ENCODE measurements at regions not wholly inside any gene's neighbourhood (a gene's known extent, or its start where the extent isn't known, plus 50 kb on each side); places are given as distances from the start of the nearest gene placed in this dataset.
"Not testable (repeated sequence)": the region's sequence is repeated elsewhere in the genome, so short reads cannot be mapped to it uniquely, and the experiment has no call there.

GRCh38 chr16:16530744-16531143 is 151.8 kb downstream of the NPIPA7 start:
- H3K27me3 Mint-ChIP-seq; intact Hi-C loops (cut with micrococcal nuclease); H3K27ac Mint-ChIP-seq; H3K36me3 Mint-ChIP-seq (ENCODE audit: low read depth); H3K4me3 Mint-ChIP-seq; H3K9me3 Mint-ChIP-seq; H3K4me1 Mint-ChIP-seq (ENCODE audit: low read depth): not testable (repeated sequence)

- H3K27me3 Mint-ChIP-seq; H3K36me3 Mint-ChIP-seq (ENCODE audit: low read depth); H3K4me1 Mint-ChIP-seq (ENCODE audit: low read depth); intact Hi-C loops (cut with micrococcal nuclease); H3K9me3 Mint-ChIP-seq; H3K27ac Mint-ChIP-seq; H3K4me3 Mint-ChIP-seq: not testable (repeated sequence)
Measured at GRCh38 chr16:16535565-16535964, 156.6 kb downstream of the NPIPA7 start.

GRCh38 chr16:16536151-16536550 is 157.2 kb downstream of the NPIPA7 start:
- H3K9me3 Mint-ChIP-seq; H3K36me3 Mint-ChIP-seq (ENCODE audit: low read depth); intact Hi-C loops (cut with micrococcal nuclease); H3K4me1 Mint-ChIP-seq (ENCODE audit: low read depth); H3K4me3 Mint-ChIP-seq; H3K27me3 Mint-ChIP-seq; H3K27ac Mint-ChIP-seq: not testable (repeated sequence)

GRCh38 chr16:16549710-16550109 is 170.8 kb downstream of the NPIPA7 start:
- intact Hi-C loops (cut with micrococcal nuclease); H3K36me3 Mint-ChIP-seq (ENCODE audit: low read depth); H3K4me1 Mint-ChIP-seq (ENCODE audit: low read depth); H3K27ac Mint-ChIP-seq; H3K4me3 Mint-ChIP-seq; H3K27me3 Mint-ChIP-seq: not testable (repeated sequence)
- peaks cover 18% of the 10 kb centered on the region for H3K9me3 Mint-ChIP-seq

- intact Hi-C loops (cut with micrococcal nuclease); H3K27me3 Mint-ChIP-seq; H3K36me3 Mint-ChIP-seq (ENCODE audit: low read depth); H3K4me3 Mint-ChIP-seq; H3K4me1 Mint-ChIP-seq (ENCODE audit: low read depth); H3K27ac Mint-ChIP-seq: not testable (repeated sequence)
- H3K9me3 Mint-ChIP-seq = peaks cover 18% of the 10 kb centered on the region
Measured at GRCh38 chr16:16550824-16551223, 171.9 kb downstream of the NPIPA7 start.

GRCh38 chr16:16552819-16553340 is 173.9 kb downstream of the NPIPA7 start:
- H3K9me3 Mint-ChIP-seq; H3K4me1 Mint-ChIP-seq (ENCODE audit: low read depth); H3K4me3 Mint-ChIP-seq; H3K27ac Mint-ChIP-seq; intact Hi-C loops (cut with micrococcal nuclease); H3K36me3 Mint-ChIP-seq (ENCODE audit: low read depth); H3K27me3 Mint-ChIP-seq: not testable (repeated sequence)

- H3K27me3 Mint-ChIP-seq; intact Hi-C loops (cut with micrococcal nuclease); H3K9me3 Mint-ChIP-seq; H3K36me3 Mint-ChIP-seq (ENCODE audit: low read depth); H3K4me3 Mint-ChIP-seq; H3K4me1 Mint-ChIP-seq (ENCODE audit: low read depth); H3K27ac Mint-ChIP-seq: not testable (repeated sequence)
Measured at GRCh38 chr16:16559179-16559740, 180.3 kb downstream of the NPIPA7 start.

GRCh38 chr16:16561532-16561931 is 182.6 kb downstream of the NPIPA7 start:
- H3K27me3 Mint-ChIP-seq; H3K27ac Mint-ChIP-seq; H3K36me3 Mint-ChIP-seq (ENCODE audit: low read depth); H3K4me1 Mint-ChIP-seq (ENCODE audit: low read depth); H3K4me3 Mint-ChIP-seq; H3K9me3 Mint-ChIP-seq; intact Hi-C loops (cut with micrococcal nuclease): not testable (repeated sequence)

GRCh38 chr16:16563962-16564361 is 185.0 kb downstream of the NPIPA7 start:
- intact Hi-C loops (cut with micrococcal nuclease); H3K9me3 Mint-ChIP-seq; H3K4me3 Mint-ChIP-seq; H3K36me3 Mint-ChIP-seq (ENCODE audit: low read depth); H3K27ac Mint-ChIP-seq; H3K27me3 Mint-ChIP-seq; H3K4me1 Mint-ChIP-seq (ENCODE audit: low read depth): not testable (repeated sequence)

GRCh38 chr16:16565326-16565725 is 186.4 kb downstream of the NPIPA7 start:
- H3K4me1 Mint-ChIP-seq (ENCODE audit: low read depth); H3K36me3 Mint-ChIP-seq (ENCODE audit: low read depth); H3K9me3 Mint-ChIP-seq; H3K27me3 Mint-ChIP-seq; H3K4me3 Mint-ChIP-seq; H3K27ac Mint-ChIP-seq; intact Hi-C loops (cut with micrococcal nuclease): not testable (repeated sequence)

GRCh38 chr16:16570055-16570454 is 191.1 kb downstream of the NPIPA7 start:
- H3K27me3 Mint-ChIP-seq; H3K4me3 Mint-ChIP-seq; H3K4me1 Mint-ChIP-seq (ENCODE audit: low read depth); H3K27ac Mint-ChIP-seq; H3K9me3 Mint-ChIP-seq; H3K36me3 Mint-ChIP-seq (ENCODE audit: low read depth); intact Hi-C loops (cut with micrococcal nuclease): not testable (repeated sequence)

GRCh38 chr16:16570874-16571273 is 191.9 kb downstream of the NPIPA7 start:
- H3K4me3 Mint-ChIP-seq; H3K36me3 Mint-ChIP-seq (ENCODE audit: low read depth); H3K27ac Mint-ChIP-seq; intact Hi-C loops (cut with micrococcal nuclease); H3K27me3 Mint-ChIP-seq; H3K9me3 Mint-ChIP-seq; H3K4me1 Mint-ChIP-seq (ENCODE audit: low read depth): not testable (repeated sequence)

GRCh38 chr16:16572130-16572774 is 193.3 kb downstream of the NPIPA7 start:
- H3K4me3 Mint-ChIP-seq; H3K27me3 Mint-ChIP-seq; H3K27ac Mint-ChIP-seq; H3K9me3 Mint-ChIP-seq; H3K4me1 Mint-ChIP-seq (ENCODE audit: low read depth); intact Hi-C loops (cut with micrococcal nuclease); H3K36me3 Mint-ChIP-seq (ENCODE audit: low read depth): not testable (repeated sequence)

- H3K9me3 Mint-ChIP-seq; H3K27me3 Mint-ChIP-seq; H3K4me1 Mint-ChIP-seq (ENCODE audit: low read depth); H3K4me3 Mint-ChIP-seq; intact Hi-C loops (cut with micrococcal nuclease); H3K27ac Mint-ChIP-seq; H3K36me3 Mint-ChIP-seq (ENCODE audit: low read depth): not testable (repeated sequence)
Measured at GRCh38 chr16:16577062-16577461, 198.1 kb downstream of the NPIPA7 start.

- H3K4me3 Mint-ChIP-seq = no peak overlapping the region
- H3K27ac Mint-ChIP-seq = no peak overlapping the region
- intact Hi-C loops (cut with micrococcal nuclease) = no loop called here
- H3K27me3 Mint-ChIP-seq = peaks cover 1% of the 10 kb centered on the region
- no peaks in the 10 kb centered on the region for H3K4me1 Mint-ChIP-seq (ENCODE audit: low read depth)
- no peaks in the 10 kb centered on the region for H3K36me3 Mint-ChIP-seq (ENCODE audit: low read depth)
- H3K9me3 Mint-ChIP-seq = no peaks in the 10 kb centered on the region
Measured at GRCh38 chr16:16578701-16579100, 199.8 kb downstream of the NPIPA7 start.

Measured in dendritic cell treated with granulocyte-macrophage colony-stimulating factor and Interleukin-4, amounts not matched to agents 40 ng/mL and 50 ng/mL, for 4 days (primary cell).